ENCODE measurements at regions not wholly inside any gene's neighbourhood (a gene's known extent, or its start where the extent isn't known, plus 50 kb on each side); places are given as distances from the start of the nearest gene placed in this dataset.
"Not testable (repeated sequence)": the region's sequence is repeated elsewhere in the genome, so short reads cannot be mapped to it uniquely, and the experiment has no call there.

- not testable (repeated sequence) for TF ChIP-seq CTCF, POLR2AphosphoS5, POLR2A (IDR thresholded peaks at IDR 0.05)
Observed at GRCh38 chr16:46389561-46390041, 231.6 kb downstream of the SHCBP1 start.

All from upper lobe of left lung (tissue), 4 donors.